22Rv1 (cell line): ENCODE measurements at regions not wholly inside any gene's neighbourhood (a gene's known extent, or its start where the extent isn't known, plus 50 kb on each side); places are given as distances from the start of the nearest gene placed in this dataset.

Source experiments
- ZFX ChIP-seq: fragments of 450-650 bp; IDR thresholded peaks from 2 replicates; pipeline ENCODE4 v1.6.1; 2017; ENCODE audit warnings: antibody characterized with exemption, borderline replicate concordance
- TF ChIP-seq, protein P1 (sequence below): fragments of 450-650 bp; IDR thresholded peaks from 2 replicates; pipeline ENCODE4 v1.5.1; 2017; ENCODE audit warnings: mild to moderate bottlenecking

DNA sequence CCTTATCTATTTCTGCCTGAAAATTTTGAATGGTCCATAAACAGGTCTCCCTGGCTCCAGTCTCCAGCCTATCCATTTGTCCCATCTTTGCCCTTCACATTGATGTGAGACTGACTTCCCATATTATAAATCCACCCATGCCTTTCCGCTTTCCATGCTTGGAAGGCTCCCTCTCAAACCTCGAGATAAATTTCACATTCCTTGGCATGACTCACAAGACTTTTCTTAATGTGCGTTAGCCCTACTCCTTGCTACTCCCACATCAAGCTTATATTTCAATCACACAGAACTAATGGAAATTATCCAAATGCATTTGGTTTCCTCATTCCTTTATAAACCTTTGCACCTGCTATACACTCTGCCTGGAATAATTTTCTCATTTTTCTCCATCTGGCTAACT lies 163.7 kb upstream of the NTM start:
- TF ChIP-seq, protein P1, sequence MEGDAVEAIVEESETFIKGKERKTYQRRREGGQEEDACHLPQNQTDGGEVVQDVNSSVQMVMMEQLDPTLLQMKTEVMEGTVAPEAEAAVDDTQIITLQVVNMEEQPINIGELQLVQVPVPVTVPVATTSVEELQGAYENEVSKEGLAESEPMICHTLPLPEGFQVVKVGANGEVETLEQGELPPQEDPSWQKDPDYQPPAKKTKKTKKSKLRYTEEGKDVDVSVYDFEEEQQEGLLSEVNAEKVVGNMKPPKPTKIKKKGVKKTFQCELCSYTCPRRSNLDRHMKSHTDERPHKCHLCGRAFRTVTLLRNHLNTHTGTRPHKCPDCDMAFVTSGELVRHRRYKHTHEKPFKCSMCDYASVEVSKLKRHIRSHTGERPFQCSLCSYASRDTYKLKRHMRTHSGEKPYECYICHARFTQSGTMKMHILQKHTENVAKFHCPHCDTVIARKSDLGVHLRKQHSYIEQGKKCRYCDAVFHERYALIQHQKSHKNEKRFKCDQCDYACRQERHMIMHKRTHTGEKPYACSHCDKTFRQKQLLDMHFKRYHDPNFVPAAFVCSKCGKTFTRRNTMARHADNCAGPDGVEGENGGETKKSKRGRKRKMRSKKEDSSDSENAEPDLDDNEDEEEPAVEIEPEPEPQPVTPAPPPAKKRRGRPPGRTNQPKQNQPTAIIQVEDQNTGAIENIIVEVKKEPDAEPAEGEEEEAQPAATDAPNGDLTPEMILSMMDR, result no peak
- no peak for TF ChIP-seq ZFX
